ENCODE measurements at regions not wholly inside any gene's neighbourhood (a gene's known extent, or its start where the extent isn't known, plus 50 kb on each side); places are given as distances from the start of the nearest gene placed in this dataset.

DNA sequence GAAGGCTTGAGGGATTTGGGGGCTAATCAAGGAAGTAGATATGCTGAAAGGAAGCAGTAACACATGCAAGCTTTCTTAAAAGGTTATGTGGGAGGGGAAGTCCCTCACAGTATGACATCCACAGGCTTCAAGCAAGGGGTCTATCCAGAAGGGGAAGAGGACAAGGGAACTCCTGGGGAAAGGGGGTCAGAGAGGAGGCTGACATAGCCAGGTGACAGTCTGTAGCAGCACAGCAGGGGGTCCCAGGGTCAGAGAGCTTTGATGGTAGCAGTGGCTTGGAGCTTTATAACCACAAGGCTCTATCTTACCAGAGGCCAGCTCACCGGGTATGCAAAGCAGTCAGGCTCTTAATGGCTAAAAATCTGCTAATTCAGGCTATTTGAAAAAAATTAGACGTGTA is 150.6 kb upstream of the NSMCE3 start:
- TF ChIP-seq, protein P1, sequence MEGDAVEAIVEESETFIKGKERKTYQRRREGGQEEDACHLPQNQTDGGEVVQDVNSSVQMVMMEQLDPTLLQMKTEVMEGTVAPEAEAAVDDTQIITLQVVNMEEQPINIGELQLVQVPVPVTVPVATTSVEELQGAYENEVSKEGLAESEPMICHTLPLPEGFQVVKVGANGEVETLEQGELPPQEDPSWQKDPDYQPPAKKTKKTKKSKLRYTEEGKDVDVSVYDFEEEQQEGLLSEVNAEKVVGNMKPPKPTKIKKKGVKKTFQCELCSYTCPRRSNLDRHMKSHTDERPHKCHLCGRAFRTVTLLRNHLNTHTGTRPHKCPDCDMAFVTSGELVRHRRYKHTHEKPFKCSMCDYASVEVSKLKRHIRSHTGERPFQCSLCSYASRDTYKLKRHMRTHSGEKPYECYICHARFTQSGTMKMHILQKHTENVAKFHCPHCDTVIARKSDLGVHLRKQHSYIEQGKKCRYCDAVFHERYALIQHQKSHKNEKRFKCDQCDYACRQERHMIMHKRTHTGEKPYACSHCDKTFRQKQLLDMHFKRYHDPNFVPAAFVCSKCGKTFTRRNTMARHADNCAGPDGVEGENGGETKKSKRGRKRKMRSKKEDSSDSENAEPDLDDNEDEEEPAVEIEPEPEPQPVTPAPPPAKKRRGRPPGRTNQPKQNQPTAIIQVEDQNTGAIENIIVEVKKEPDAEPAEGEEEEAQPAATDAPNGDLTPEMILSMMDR (conservative IDR thresholded peaks at IDR 0.05; ENCODE audit: low read depth, low read length): no peak
- no peak for TF ChIP-seq EZH2 (IDR thresholded peaks at IDR 0.05; ENCODE audit: borderline replicate concordance, low read depth, low read length, poor library complexity, severe bottlenecking)

All from A673 (cell line).